Sigmoid colon (tissue), 4 donors: ENCODE measurements at regions not wholly inside any gene's neighbourhood (a gene's known extent, or its start where the extent isn't known, plus 50 kb on each side); places are given as distances from the start of the nearest gene placed in this dataset.

Experiments used
- CTCF ChIP-seq, 4 experiments: fragments of 450-650 bp in 3 of 4; fragments of 200-600 bp in 1 of 4; IDR thresholded peaks; one replicate each; pipeline ENCODE4 v1.5.1; 2016 to 2019; ENCODE audit warnings: antibody characterized with exemption in 4 of 4, mild to moderate bottlenecking in 3 of 4, moderate library complexity in 2 of 4
- POLR2A ChIP-seq, 2 donors: fragments of 450-650 bp; IDR thresholded peaks; one replicate each; pipeline ENCODE4 v1.6.1; 2016; ENCODE audit warnings: antibody characterized with exemption in 2 of 2, mild to moderate bottlenecking in 2 of 2, moderate library complexity in 2 of 2
- POLR2AphosphoS5 ChIP-seq, 4 donors: sonication (generic); formaldehyde crosslinking; IDR thresholded peaks; one replicate each; pipeline ENCODE4 v1.6.1; 2017; ENCODE audit warnings: antibody characterized with exemption in 4 of 4

GRCh38 chr2:36294316-36294721 is 61.3 kb upstream of the CRIM1 start:
- TF ChIP-seq CTCF (IDR thresholded peaks at IDR 0.05) (no peak), POLR2A (IDR thresholded peaks at IDR 0.05) (no peak), POLR2AphosphoS5 (IDR thresholded peaks at IDR 0.05) (no peak)
